ENCODE measurements at regions not wholly inside any gene's neighbourhood (a gene's known extent, or its start where the extent isn't known, plus 50 kb on each side); places are given as distances from the start of the nearest gene placed in this dataset.

DNA sequence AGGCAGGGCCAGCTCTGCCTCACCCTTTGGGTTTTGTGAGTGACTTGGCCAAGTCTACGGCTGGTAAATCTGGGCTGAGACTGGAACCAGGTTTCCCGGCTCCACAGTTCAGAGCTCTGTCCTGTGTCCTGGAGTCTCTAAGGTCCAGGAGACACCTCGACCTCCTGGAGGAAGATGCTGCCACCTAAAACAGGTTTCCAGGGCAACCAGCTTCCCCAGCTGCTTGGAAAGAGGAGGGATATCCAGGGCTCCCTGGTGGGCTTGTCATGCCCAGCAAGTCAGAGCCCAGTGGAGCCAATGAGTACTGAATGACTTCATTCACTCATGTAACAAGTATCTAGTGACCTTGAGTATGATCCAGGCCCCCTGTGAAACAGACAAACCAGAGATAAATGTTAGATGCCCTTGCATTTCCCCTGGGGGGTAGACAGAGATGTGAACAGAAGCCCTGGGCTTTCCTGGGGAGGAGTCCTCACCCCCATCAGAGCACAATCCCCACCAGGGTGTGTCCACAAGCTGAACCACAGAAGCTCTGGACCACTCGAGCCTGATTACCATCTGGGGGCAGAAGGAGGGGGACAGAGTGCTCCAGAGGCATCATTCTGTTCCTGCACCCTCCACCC lies 181.2 kb upstream of the RAB4A start:
- TF ChIP-seq, protein P1, sequence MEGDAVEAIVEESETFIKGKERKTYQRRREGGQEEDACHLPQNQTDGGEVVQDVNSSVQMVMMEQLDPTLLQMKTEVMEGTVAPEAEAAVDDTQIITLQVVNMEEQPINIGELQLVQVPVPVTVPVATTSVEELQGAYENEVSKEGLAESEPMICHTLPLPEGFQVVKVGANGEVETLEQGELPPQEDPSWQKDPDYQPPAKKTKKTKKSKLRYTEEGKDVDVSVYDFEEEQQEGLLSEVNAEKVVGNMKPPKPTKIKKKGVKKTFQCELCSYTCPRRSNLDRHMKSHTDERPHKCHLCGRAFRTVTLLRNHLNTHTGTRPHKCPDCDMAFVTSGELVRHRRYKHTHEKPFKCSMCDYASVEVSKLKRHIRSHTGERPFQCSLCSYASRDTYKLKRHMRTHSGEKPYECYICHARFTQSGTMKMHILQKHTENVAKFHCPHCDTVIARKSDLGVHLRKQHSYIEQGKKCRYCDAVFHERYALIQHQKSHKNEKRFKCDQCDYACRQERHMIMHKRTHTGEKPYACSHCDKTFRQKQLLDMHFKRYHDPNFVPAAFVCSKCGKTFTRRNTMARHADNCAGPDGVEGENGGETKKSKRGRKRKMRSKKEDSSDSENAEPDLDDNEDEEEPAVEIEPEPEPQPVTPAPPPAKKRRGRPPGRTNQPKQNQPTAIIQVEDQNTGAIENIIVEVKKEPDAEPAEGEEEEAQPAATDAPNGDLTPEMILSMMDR (IDR thresholded peaks at IDR 0.05; ENCODE audit: low read depth, low read length, missing control alignments): no peak
- no peak for DNase-seq (ENCODE audit: extremely low read depth, low read depth)
- H3K4me3 ChIP-seq (replicated peaks; ENCODE audit: low read depth, low read length): no peak overlapping the region

DNA sequence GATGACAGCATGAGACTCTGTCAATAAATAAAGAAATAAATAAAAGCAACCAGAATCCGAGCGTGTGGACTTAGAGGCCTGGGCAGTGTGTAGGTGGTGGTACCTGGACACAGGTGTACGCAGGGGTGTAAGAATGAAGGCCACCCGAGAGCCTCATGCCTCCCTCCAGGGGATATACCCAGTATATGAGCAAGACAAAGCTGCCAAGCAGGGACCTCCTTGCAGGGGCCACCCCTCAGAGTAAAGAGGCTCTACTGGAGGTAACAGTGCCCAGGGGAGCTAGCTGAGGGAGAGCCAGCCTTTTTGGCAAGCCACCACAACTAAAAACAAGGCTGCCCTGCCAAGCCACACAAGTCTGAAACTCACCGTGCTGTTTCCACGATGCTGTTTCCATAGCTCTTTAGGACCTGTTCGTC lies 179.2 kb upstream of the RAB4A start:
- DNase-seq (ENCODE audit: extremely low read depth, low read depth): no peak
- no peak overlapping the region for H3K4me3 ChIP-seq (replicated peaks; ENCODE audit: low read depth, low read length)
- TF ChIP-seq, protein P1 (IDR thresholded peaks at IDR 0.05; ENCODE audit: low read depth, low read length, missing control alignments): no peak

DNA sequence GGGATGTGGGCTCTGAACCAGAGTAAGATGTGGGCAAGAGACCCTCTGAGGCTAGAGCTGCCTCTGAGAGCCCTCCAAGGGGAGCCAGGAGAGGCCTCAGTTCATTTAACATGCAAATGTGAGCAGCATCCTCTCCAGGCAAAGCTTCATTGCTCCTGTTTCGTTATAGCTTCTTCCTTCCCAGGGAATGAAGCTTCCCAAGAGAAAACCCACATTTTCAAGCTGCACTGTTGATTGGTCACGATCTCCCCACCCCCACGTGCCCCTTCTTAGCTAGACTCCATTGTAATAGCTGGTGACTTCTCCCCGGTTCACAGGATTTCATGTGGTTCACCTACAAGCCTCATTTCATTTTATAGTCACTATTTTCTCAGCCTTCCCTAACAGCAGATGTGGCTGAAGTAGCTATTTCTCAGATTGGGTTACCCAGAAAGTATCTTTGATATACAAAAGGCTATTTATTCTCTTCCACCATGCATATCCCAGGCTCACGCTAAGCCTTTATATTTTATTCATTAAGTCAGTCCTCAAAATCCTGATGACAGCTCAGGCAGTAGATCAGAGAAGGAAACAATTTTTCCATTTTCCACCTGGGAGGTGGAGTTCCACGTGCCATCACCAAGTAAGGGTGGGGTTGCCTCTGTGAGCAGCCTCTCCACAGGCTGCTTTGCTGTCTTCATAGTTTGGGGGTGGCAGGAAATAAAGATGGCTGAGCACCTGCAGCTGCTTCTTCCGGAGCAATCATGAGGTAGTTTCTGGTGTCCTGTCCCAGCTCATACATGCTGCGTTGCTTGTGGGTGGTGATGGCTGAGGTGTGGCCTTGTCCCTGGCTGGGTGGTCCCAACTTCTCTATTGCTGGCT lies 178.3 kb upstream of the RAB4A start:
- TF ChIP-seq, protein P1 (IDR thresholded peaks at IDR 0.05; ENCODE audit: low read depth, low read length, missing control alignments): no peak
- H3K4me3 ChIP-seq (replicated peaks; ENCODE audit: low read depth, low read length): no peak overlapping the region
- no peak for DNase-seq (ENCODE audit: extremely low read depth, low read depth)

DNA sequence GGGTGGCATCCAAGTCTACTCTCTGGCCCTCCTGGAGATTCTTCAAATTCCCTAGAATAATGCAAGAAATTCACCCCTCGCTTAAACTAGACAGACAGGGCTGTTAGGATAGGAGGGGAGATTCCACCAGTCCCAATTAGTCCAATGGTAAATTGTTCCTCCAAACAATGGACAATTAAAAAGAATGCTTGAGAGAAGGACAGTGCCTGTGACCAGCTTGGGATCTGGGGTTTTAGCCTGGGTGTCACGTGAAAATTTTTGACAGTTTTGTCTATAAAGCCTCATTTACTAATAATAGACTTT lies 177.7 kb upstream of the RAB4A start:
- H3K4me3 ChIP-seq (replicated peaks; ENCODE audit: low read depth, low read length): no peak overlapping the region
- TF ChIP-seq, protein P1 (IDR thresholded peaks at IDR 0.05; ENCODE audit: low read depth, low read length, missing control alignments): no peak
- DNase-seq (ENCODE audit: extremely low read depth, low read depth): no peak

DNA sequence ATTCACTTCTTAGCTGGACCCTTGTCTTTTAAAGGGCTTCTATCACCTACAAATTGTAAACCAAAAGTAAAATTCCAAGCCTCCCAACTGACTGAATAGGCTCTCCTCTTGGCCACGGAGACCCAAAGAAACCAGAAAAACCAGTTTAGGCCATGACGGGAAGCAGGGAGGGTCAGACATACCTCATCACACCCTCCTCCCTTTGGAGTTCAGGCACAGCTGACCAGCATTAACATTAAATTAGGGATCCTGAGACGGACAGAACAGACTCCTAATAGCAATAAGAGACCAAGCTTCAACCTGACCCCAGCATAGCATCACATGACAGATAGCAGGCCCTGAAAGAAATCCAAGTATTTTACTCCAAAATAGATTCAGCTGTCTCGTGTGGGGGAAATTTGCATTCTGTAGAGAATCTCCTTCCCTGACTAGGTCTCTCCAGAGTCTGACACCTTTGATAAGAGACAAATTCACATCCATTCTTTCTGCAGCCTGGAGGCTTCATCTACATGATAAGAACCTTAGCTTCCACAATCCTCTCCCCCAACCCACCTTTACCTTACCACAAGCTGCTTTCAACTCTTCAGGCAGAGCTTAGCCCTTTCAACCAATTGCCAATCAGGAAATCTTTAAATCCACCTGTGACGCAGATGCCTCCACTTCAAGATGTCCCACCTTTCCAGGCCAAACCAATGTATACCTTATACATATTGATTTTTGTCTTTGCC lies 177.1 kb upstream of the RAB4A start:
- no peak overlapping the region for H3K4me3 ChIP-seq (replicated peaks; ENCODE audit: low read depth, low read length)
- TF ChIP-seq, protein P1 (IDR thresholded peaks at IDR 0.05; ENCODE audit: low read depth, low read length, missing control alignments): no peak
- DNase-seq (ENCODE audit: extremely low read depth, low read depth): no peak

DNA sequence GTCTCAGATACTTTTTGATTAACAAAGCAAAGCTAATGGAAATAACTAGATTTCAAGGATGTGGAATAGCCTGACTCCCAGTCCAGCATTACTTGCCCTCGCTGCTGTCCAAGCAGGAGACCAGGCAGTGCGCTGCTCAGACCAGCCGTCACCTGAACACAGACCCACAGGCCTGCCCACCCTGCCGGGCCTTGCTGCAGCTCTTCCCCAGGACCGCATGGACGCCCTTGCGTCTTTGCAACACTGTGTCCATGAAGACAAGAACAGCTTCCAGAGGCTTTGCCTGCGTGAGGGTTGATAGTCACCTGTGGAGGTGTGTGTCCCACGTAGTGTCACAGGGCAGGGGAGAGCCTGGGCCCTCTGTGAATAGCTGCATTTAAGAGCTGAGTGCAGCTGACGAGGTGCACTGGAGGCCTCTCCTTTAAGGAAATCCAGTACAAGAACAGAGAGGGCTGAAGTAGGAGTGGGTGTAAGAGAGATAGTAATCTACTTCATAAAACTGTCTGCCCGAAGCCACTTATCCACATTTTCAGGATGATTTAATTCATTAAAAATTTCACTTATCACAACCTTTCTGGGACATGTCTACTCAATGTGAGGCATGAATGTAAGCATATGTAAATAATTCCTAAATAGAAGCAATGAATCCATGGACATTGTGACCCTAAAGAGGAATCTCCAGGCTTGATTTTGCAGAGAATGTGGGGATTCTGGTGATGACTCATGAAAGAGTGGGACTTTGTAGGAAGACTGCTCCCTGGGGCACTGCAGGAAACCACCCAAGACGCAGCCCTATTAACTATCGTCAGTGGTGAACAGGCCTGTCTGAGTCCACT lies 176.2 kb upstream of the RAB4A start:
- TF ChIP-seq, protein P1 (IDR thresholded peaks at IDR 0.05; ENCODE audit: low read depth, low read length, missing control alignments): no peak
- H3K4me3 ChIP-seq (replicated peaks; ENCODE audit: low read depth, low read length): no peak overlapping the region
- DNase-seq (ENCODE audit: extremely low read depth, low read depth): peak; percentile 86

All from HFF-Myc (cell line).